CD4-positive, alpha-beta memory T cell (primary cell): ENCODE measurements at regions not wholly inside any gene's neighbourhood (a gene's known extent, or its start where the extent isn't known, plus 50 kb on each side); places are given as distances from the start of the nearest gene placed in this dataset.

Experiments
- CTCF ChIA-PET: fragments of 350-600 bp; sonication (Branson Sonifier 250); formaldehyde crosslinking; loops from one replicate; lab custom pipeline; 2021; ENCODE audit warnings: inconsistent platforms; ENCODE audit not compliant: partially characterized antibody; lab: Charles Lee
- POLR2A ChIA-PET: fragments of 350-600 bp; sonication (Branson Sonifier 250); formaldehyde crosslinking; loops from one replicate; lab custom pipeline; 2021; ENCODE audit not compliant: partially characterized antibody; lab: Charles Lee
- DNase-seq, 5 donors: peaks; one replicate each; pipeline versions ENCODE4 v3.0.0 to v3.0.0-alpha.2; 2020 to 2022; ENCODE audit warnings: mixed read lengths in 1 of 5
- H3K27ac ChIP-seq: one replicate; pipeline ENCODE4 v1.7.0; 2013; ENCODE audit warnings: low read depth, low read length
- H3K27me3 ChIP-seq: 2 replicates; pipeline ENCODE4 v1.7.0; 2013; ENCODE audit warnings: mild to moderate bottlenecking, low read length, moderate library complexity; ENCODE audit not compliant: insufficient read depth
- H3K36me3 ChIP-seq: 2 replicates; pipeline ENCODE4 v1.7.0; 2013; ENCODE audit warnings: mild to moderate bottlenecking, low read length, moderate library complexity; ENCODE audit not compliant: insufficient read depth
- H3K4me1 ChIP-seq: 2 replicates; pipeline ENCODE4 v1.7.0; 2013; ENCODE audit warnings: mild to moderate bottlenecking, low read length, moderate library complexity; ENCODE audit not compliant: insufficient read depth
- H3K4me3 ChIP-seq, 2 donors: one replicate each; pipeline ENCODE4 v1.7.0; 2013; ENCODE audit warnings: low read length in 2 of 2, mild to moderate bottlenecking in 1 of 2
- H3K9me3 ChIP-seq, 2 donors: one replicate each; pipeline ENCODE4 v1.7.0; 2013; ENCODE audit warnings: low read length in 2 of 2, control low read depth in 1 of 2; ENCODE audit not compliant: control insufficient read depth in 1 of 2
- H3K27ac Mint-ChIP-seq, 7 donors: one replicate each; pipeline ENCODE4 v1.8.0; 2020 to 2021; ENCODE audit warnings: mixed read lengths in 7 of 7, mild to moderate bottlenecking in 6 of 7, inconsistent platforms in 3 of 7, moderate library complexity in 3 of 7
- H3K27me3 Mint-ChIP-seq, 2 donors: one replicate each; pipeline ENCODE4 v1.8.0; 2020 to 2021; ENCODE audit warnings: mixed read lengths in 2 of 2
- H3K36me3 Mint-ChIP-seq, 2 donors: one replicate each; pipeline ENCODE4 v1.8.0; 2020 to 2021; ENCODE audit warnings: mixed read lengths in 2 of 2, inconsistent platforms in 1 of 2, mild to moderate bottlenecking in 1 of 2
- H3K4me1 Mint-ChIP-seq, 4 donors: one replicate each; pipeline ENCODE4 v1.8.0; 2020 to 2021; ENCODE audit warnings: mixed read lengths in 4 of 4, mild to moderate bottlenecking in 1 of 4
- H3K4me3 Mint-ChIP-seq, 8 donors: one replicate each; pipeline ENCODE4 v1.8.0; 2020 to 2021; ENCODE audit warnings: mixed read lengths in 8 of 8, mild to moderate bottlenecking in 7 of 8, moderate library complexity in 6 of 8, inconsistent platforms in 3 of 8
- H3K9me3 Mint-ChIP-seq, 8 donors: one replicate each; pipeline ENCODE4 v1.8.0; 2020 to 2021; ENCODE audit warnings: mixed read lengths in 8 of 8, mild to moderate bottlenecking in 5 of 8, inconsistent platforms in 3 of 8, moderate library complexity in 1 of 8
- intact Hi-C: fragments of 100-400 bp; cut with micrococcal nuclease; formaldehyde crosslinking; loops from one replicate; pipeline ENCODE4 v1.15.1; 2023

DNA sequence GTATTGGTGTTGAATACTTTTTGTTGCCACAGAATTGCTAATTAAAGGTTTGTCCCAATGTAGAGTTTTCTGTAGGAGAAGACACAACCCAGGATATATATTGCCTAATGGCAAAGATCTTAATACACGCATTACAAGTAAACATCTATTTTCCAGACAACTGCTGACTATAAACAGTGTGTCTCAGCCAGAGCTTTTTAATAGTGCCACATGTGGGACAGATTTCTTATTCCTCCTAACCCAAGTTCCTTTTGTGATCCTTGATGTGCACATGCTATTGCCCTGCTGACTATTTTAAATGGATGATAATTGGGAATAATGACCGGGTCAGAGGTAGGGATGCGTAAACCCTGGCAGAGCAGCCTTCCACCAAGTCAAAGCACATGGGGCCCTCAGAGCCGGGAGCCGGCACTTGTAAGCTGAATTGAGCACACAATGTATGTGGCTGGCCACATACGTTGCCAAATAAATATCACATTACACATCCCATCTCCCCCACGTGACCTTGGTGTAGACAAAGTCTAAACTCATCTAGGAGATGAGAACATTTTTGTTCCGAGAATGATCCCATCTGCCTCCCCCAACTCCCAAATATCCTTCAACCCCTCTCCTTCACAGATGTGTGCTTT is 209.8 kb upstream of the NFIA start:
- Mint-ChIP-seq H3K36me3 (no peaks in the 10 kb centered on the region), H3K4me1 (no peaks in the 10 kb centered on the region), H3K4me3 (no peak overlapping the region), H3K27me3 (peaks cover 3% of the 10 kb centered on the region in 2 donors), H3K9me3 (no peaks in the 10 kb centered on the region), H3K27ac (no peak overlapping the region)
- H3K27ac ChIP-seq: no peak overlapping the region
- no peak overlapping the region for H3K4me3 ChIP-seq
- no peaks in the 10 kb centered on the region for H3K36me3 ChIP-seq
- ChIA-PET POLR2A (no interaction called here), CTCF (no interaction called here)
- DNase-seq: no peak
- intact Hi-C loops: no loop called here
- no peaks in the 10 kb centered on the region for H3K27me3 ChIP-seq
- no peaks in the 10 kb centered on the region for H3K9me3 ChIP-seq
- H3K4me1 ChIP-seq: no peaks in the 10 kb centered on the region

DNA sequence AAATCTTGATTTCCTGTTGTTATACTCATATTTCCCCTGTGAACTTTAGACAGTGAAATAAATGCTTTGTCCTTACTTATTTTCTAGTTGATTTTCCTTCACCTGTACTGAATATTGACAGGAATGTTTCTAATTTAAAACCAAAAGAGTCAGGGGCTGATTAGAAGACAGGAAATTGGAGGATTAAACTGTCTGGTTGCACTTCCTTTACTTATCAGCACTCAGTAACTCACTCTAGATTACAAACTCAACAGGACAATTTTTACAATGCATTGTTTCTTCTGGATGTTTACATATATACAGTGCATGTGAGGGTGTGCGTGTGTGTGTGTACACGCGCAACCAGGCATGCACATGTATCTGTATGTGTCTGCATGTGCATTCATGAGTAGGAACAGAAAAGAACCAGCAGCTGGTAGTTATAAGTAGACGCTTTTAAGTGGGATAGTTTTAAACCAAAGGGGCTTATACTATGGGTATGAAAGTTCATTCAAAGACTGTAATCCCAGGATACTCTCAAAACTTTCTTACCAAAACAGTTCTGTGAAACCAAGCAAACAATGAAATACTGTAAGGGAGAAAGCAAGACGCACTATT is 212.0 kb upstream of the NFIA start:
- ChIA-PET POLR2A (no interaction called here), CTCF (no interaction called here)
- Mint-ChIP-seq H3K4me3 (no peak overlapping the region), H3K9me3 (no peaks in the 10 kb centered on the region), H3K27me3 (peaks cover 3% of the 10 kb centered on the region in 2 donors), H3K27ac (no peak overlapping the region), H3K4me1 (no peaks in the 10 kb centered on the region), H3K36me3 (no peaks in the 10 kb centered on the region)
- no peaks in the 10 kb centered on the region for H3K36me3 ChIP-seq
- no peaks in the 10 kb centered on the region for H3K9me3 ChIP-seq
- no peaks in the 10 kb centered on the region for H3K27me3 ChIP-seq
- intact Hi-C loops: no loop called here
- DNase-seq: no peak
- no peak overlapping the region for H3K4me3 ChIP-seq
- no peak overlapping the region for H3K27ac ChIP-seq
- H3K4me1 ChIP-seq: no peaks in the 10 kb centered on the region

GRCh38 chr1:60868901-60869663 is 213.3 kb upstream of the NFIA start:
- H3K36me3 Mint-ChIP-seq: no peaks in the 10 kb centered on the region
- intact Hi-C loops: no loop called here
- H3K4me1 ChIP-seq: no peaks in the 10 kb centered on the region
- H3K27ac ChIP-seq: no peak overlapping the region
- H3K36me3 ChIP-seq: no peaks in the 10 kb centered on the region
- ChIA-PET POLR2A (no interaction called here), CTCF (interaction anchor here (1.4 kb wide), 1 partner anchor 10 kb away, joined by 4 read pairs; no protein-coding TSS in a partner anchor)
- no peaks in the 10 kb centered on the region for H3K27me3 ChIP-seq
- no peak overlapping the region for H3K4me3 ChIP-seq
- H3K4me3 Mint-ChIP-seq: no peak overlapping the region
- no peak overlapping the region for H3K27ac Mint-ChIP-seq
- H3K27me3 Mint-ChIP-seq: peaks cover 3% of the 10 kb centered on the region in 2 donors
- H3K9me3 ChIP-seq: no peaks in the 10 kb centered on the region
- DNase-seq: no peak
- no peaks in the 10 kb centered on the region for H3K4me1 Mint-ChIP-seq
- H3K9me3 Mint-ChIP-seq: no peaks in the 10 kb centered on the region

DNA sequence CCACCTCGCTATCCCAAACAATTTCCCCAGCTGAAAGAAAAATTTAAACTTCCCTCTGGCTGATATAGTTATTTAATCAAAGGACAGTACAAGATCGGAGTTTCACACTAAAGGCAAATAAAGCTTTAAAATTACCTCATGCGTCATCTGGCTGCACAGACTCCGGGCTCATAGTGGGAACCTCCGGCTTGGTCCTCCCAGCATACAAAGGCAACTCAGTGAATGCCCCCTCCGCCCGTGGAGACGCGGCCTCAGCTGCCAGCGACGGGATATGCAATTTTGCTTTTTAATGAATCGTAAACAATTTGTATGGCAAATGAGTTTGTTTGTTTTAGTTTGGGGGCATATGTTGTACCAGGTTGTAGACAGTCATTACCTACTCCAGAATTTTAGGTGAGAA is 214.6 kb upstream of the NFIA start:
- H3K4me1 ChIP-seq: no peaks in the 10 kb centered on the region
- no peak for DNase-seq
- H3K27me3 ChIP-seq: no peaks in the 10 kb centered on the region
- H3K4me3 Mint-ChIP-seq: no peak overlapping the region
- H3K9me3 ChIP-seq: no peaks in the 10 kb centered on the region
- intact Hi-C loops: no loop called here
- no peaks in the 10 kb centered on the region for H3K9me3 Mint-ChIP-seq
- H3K4me3 ChIP-seq: no peak overlapping the region
- H3K27me3 Mint-ChIP-seq: peaks cover 4 to 6% of the 10 kb centered on the region in 2 donors
- no peak overlapping the region for H3K27ac ChIP-seq
- H3K36me3 ChIP-seq: no peaks in the 10 kb centered on the region
- H3K27ac Mint-ChIP-seq: no peak overlapping the region
- H3K4me1 Mint-ChIP-seq: no peaks in the 10 kb centered on the region
- POLR2A ChIA-PET: no interaction called here
- CTCF ChIA-PET: interaction anchor here (1.4 kb wide), 1 partner anchor 11 kb away, joined by 4 read pairs; no protein-coding TSS in a partner anchor
- H3K36me3 Mint-ChIP-seq: no peaks in the 10 kb centered on the region

- DNase-seq: no peak
- no peaks in the 10 kb centered on the region for H3K9me3 ChIP-seq
- Mint-ChIP-seq H3K9me3 (no peaks in the 10 kb centered on the region), H3K4me3 (no peak overlapping the region), H3K4me1 (no peaks in the 10 kb centered on the region), H3K27ac (no peak overlapping the region), H3K36me3 (no peaks in the 10 kb centered on the region), H3K27me3 (peaks cover 4 to 6% of the 10 kb centered on the region in 2 donors)
- H3K36me3 ChIP-seq: no peaks in the 10 kb centered on the region
- CTCF ChIA-PET: no interaction called here
- no peaks in the 10 kb centered on the region for H3K27me3 ChIP-seq
- H3K4me3 ChIP-seq: no peak overlapping the region
- intact Hi-C loops: no loop called here
- H3K4me1 ChIP-seq: no peaks in the 10 kb centered on the region
- POLR2A ChIA-PET: no interaction called here
- H3K27ac ChIP-seq: no peak overlapping the region
These were observed 215.3 kb upstream of the NFIA start for GRCh38 chr1:60866917-60867531.

- Mint-ChIP-seq H3K27ac (no peak overlapping the region), H3K4me3 (no peak overlapping the region), H3K9me3 (no peaks in the 10 kb centered on the region), H3K4me1 (no peaks in the 10 kb centered on the region), H3K27me3 (peaks cover 4 to 7% of the 10 kb centered on the region in 2 donors), H3K36me3 (no peaks in the 10 kb centered on the region)
- H3K4me3 ChIP-seq: no peak overlapping the region
- H3K9me3 ChIP-seq: no peaks in the 10 kb centered on the region
- no peak overlapping the region for H3K27ac ChIP-seq
- POLR2A ChIA-PET: no interaction called here
- CTCF ChIA-PET: no interaction called here
- H3K36me3 ChIP-seq: no peaks in the 10 kb centered on the region
- no peaks in the 10 kb centered on the region for H3K4me1 ChIP-seq
- no peak for DNase-seq
- H3K27me3 ChIP-seq: no peaks in the 10 kb centered on the region
- intact Hi-C loops: no loop called here
These were observed 216.0 kb upstream of the NFIA start for GRCh38 chr1:60866226-60866900.

DNA sequence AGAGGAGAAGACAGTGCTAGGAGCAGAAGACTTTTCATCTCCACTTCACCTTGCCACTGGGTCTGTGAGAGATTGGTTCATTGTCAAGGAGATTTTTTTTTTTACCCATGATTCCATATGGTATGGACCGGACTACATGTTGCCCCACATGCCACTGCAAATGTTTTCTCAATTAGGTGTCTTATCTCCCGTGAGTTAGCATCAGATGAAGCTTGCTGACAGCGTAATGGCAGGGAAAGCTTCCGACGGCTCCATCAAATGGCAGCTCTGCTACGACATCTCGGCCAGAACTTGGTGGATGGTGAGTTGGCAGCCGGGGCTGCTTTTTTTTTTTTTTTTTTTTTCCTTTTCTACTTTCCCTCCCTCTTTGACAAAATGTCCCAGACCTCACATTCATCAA is 217.2 kb upstream of the NFIA start:
- CTCF ChIA-PET: no interaction called here
- intact Hi-C loops: no loop called here
- POLR2A ChIA-PET: no interaction called here

More for the DNA sequence above, 217.2 kb upstream of the NFIA start:
- Histone ChIP-seq H3K36me3 (no peaks in the 10 kb centered on the region), H3K9me3 (no peaks in the 10 kb centered on the region), H3K4me1 (no peaks in the 10 kb centered on the region), H3K27me3 (no peaks in the 10 kb centered on the region), H3K27ac (no peak overlapping the region), H3K4me3 (no peak overlapping the region)
- Mint-ChIP-seq H3K4me1 (no peaks in the 10 kb centered on the region), H3K4me3 (no peak overlapping the region), H3K9me3 (no peaks in the 10 kb centered on the region), H3K36me3 (no peaks in the 10 kb centered on the region), H3K27me3 (peaks cover 4 to 9% of the 10 kb centered on the region in 2 donors), H3K27ac (no peak overlapping the region)
- DNase-seq: no peak
